Muscle layer of duodenum (tissue), 2 donors: ENCODE measurements at regions not wholly inside any gene's neighbourhood (a gene's known extent, or its start where the extent isn't known, plus 50 kb on each side); places are given as distances from the start of the nearest gene placed in this dataset.
"Not testable (repeated sequence)": the region's sequence is repeated elsewhere in the genome, so short reads cannot be mapped to it uniquely, and the experiment has no call there.

Experiments used
- H3K27ac ChIP-seq: one replicate; pipeline ENCODE4 v1.7.0; 2013; ENCODE audit warnings: mild to moderate bottlenecking, low read length
- H3K27me3 ChIP-seq: one replicate; pipeline ENCODE4 v1.7.0; 2013; ENCODE audit warnings: low read depth, mild to moderate bottlenecking, control low read depth, low read length
- H3K36me3 ChIP-seq, 2 donors: one replicate each; pipeline ENCODE4 v1.7.0; 2013; ENCODE audit warnings: low read length in 2 of 2, control low read depth in 1 of 2, mild to moderate bottlenecking in 1 of 2; ENCODE audit not compliant: insufficient read depth in 2 of 2, control insufficient read depth in 1 of 2
- H3K4me1 ChIP-seq, 2 donors: one replicate each; pipeline ENCODE4 v1.7.0; 2013; ENCODE audit warnings: low read length in 2 of 2, mild to moderate bottlenecking in 2 of 2, control low read depth in 1 of 2, moderate library complexity in 1 of 2; ENCODE audit not compliant: insufficient read depth in 2 of 2, control insufficient read depth in 1 of 2
- H3K4me3 ChIP-seq, 2 donors: one replicate each; pipeline ENCODE4 v1.7.0; 2013; ENCODE audit warnings: low read length in 2 of 2, low read depth in 1 of 2, mild to moderate bottlenecking in 1 of 2
- H3K9me3 ChIP-seq, 2 donors: one replicate each; pipeline ENCODE4 v1.7.0; 2013; ENCODE audit warnings: low read length in 2 of 2, control low read depth in 1 of 2, mild to moderate bottlenecking in 1 of 2; ENCODE audit not compliant: control insufficient read depth in 1 of 2
- donor health status: healthy.

- H3K9me3 ChIP-seq = peaks cover 0 to 5% of the 10 kb centered on the region in 2 donors
- no peak overlapping the region for H3K27ac ChIP-seq
- no peaks in the 10 kb centered on the region for H3K4me1 ChIP-seq
- H3K27me3 ChIP-seq = no peaks in the 10 kb centered on the region
- no peak overlapping the region for H3K4me3 ChIP-seq
- no peaks in the 10 kb centered on the region for H3K36me3 ChIP-seq
These were observed 300.7 kb upstream of the ADARB2 start for GRCh38 chr10:2038036-2038435.

GRCh38 chr10:2037246-2037645 lies 299.9 kb upstream of the ADARB2 start:
- no peaks in the 10 kb centered on the region for H3K4me1 ChIP-seq
- peaks cover 0 to 5% of the 10 kb centered on the region in 2 donors for H3K9me3 ChIP-seq
- H3K27me3 ChIP-seq = no peaks in the 10 kb centered on the region
- H3K4me3 ChIP-seq = no peak overlapping the region
- no peaks in the 10 kb centered on the region for H3K36me3 ChIP-seq
- no peak overlapping the region for H3K27ac ChIP-seq

- H3K36me3 ChIP-seq = no peaks in the 10 kb centered on the region
- no peak overlapping the region for H3K27ac ChIP-seq
- no peaks in the 10 kb centered on the region for H3K27me3 ChIP-seq
- no peak overlapping the region for H3K4me3 ChIP-seq
- H3K9me3 ChIP-seq = peaks cover 0 to 5% of the 10 kb centered on the region in 2 donors
- H3K4me1 ChIP-seq = no peaks in the 10 kb centered on the region
These were observed 298.9 kb upstream of the ADARB2 start for GRCh38 chr10:2036209-2036608.

- Histone ChIP-seq H3K4me3 (no peak overlapping the region), H3K36me3 (no peaks in the 10 kb centered on the region), H3K27me3 (no peaks in the 10 kb centered on the region), H3K4me1 (no peaks in the 10 kb centered on the region), H3K9me3 (no peaks in the 10 kb centered on the region), H3K27ac (no peak overlapping the region)
These were observed 292.7 kb upstream of the ADARB2 start for GRCh38 chr10:2030046-2030445.

GRCh38 chr10:2026936-2027335 lies 289.6 kb upstream of the ADARB2 start:
- Histone ChIP-seq H3K27ac (no peak overlapping the region), H3K4me1 (no peaks in the 10 kb centered on the region), H3K4me3 (no peak overlapping the region), H3K27me3 (no peaks in the 10 kb centered on the region), H3K9me3 (no peaks in the 10 kb centered on the region), H3K36me3 (no peaks in the 10 kb centered on the region)

- not testable (repeated sequence) for H3K9me3 ChIP-seq, H3K4me1 ChIP-seq, H3K27me3 ChIP-seq, H3K4me3 ChIP-seq, H3K36me3 ChIP-seq, H3K27ac ChIP-seq
These were observed 287.4 kb upstream of the ADARB2 start for GRCh38 chr10:2024750-2025149.

GRCh38 chr10:2023687-2024086 lies 286.4 kb upstream of the ADARB2 start:
- H3K27me3 ChIP-seq = no peaks in the 10 kb centered on the region
- no peaks in the 10 kb centered on the region for H3K9me3 ChIP-seq

GRCh38 chr10:2022401-2022800 lies 285.1 kb upstream of the ADARB2 start:
- H3K4me1 ChIP-seq = no peaks in the 10 kb centered on the region
- H3K4me3 ChIP-seq = no peak overlapping the region
- H3K9me3 ChIP-seq = no peaks in the 10 kb centered on the region
- no peaks in the 10 kb centered on the region for H3K36me3 ChIP-seq
- no peak overlapping the region for H3K27ac ChIP-seq
- H3K27me3 ChIP-seq = no peaks in the 10 kb centered on the region

More at GRCh38 chr10:2023687-2024086, 286.4 kb upstream of the ADARB2 start:
- H3K27ac ChIP-seq = no peak overlapping the region
- H3K4me3 ChIP-seq = no peak overlapping the region
- no peaks in the 10 kb centered on the region for H3K4me1 ChIP-seq
- no peaks in the 10 kb centered on the region for H3K36me3 ChIP-seq

- no peaks in the 10 kb centered on the region for H3K9me3 ChIP-seq
- no peaks in the 10 kb centered on the region for H3K27me3 ChIP-seq
- H3K27ac ChIP-seq = no peak overlapping the region
- H3K4me3 ChIP-seq = no peak overlapping the region
- no peaks in the 10 kb centered on the region for H3K4me1 ChIP-seq
- H3K36me3 ChIP-seq = no peaks in the 10 kb centered on the region
These were observed 283.5 kb upstream of the ADARB2 start for GRCh38 chr10:2020836-2021235.

- H3K27me3 ChIP-seq = no peaks in the 10 kb centered on the region
- H3K36me3 ChIP-seq = no peaks in the 10 kb centered on the region
- no peak overlapping the region for H3K27ac ChIP-seq
- H3K9me3 ChIP-seq = no peaks in the 10 kb centered on the region
- no peak overlapping the region for H3K4me3 ChIP-seq
- no peaks in the 10 kb centered on the region for H3K4me1 ChIP-seq
These were observed 282.5 kb upstream of the ADARB2 start for GRCh38 chr10:2019803-2020202.

GRCh38 chr10:2019281-2019680 lies 282.0 kb upstream of the ADARB2 start:
- Histone ChIP-seq H3K27me3 (no peaks in the 10 kb centered on the region), H3K4me1 (no peaks in the 10 kb centered on the region), H3K4me3 (no peak overlapping the region), H3K9me3 (no peaks in the 10 kb centered on the region), H3K27ac (no peak overlapping the region), H3K36me3 (no peaks in the 10 kb centered on the region)

- Histone ChIP-seq H3K27me3 (no peaks in the 10 kb centered on the region), H3K9me3 (no peaks in the 10 kb centered on the region), H3K4me1 (no peaks in the 10 kb centered on the region), H3K27ac (no peak overlapping the region), H3K4me3 (no peak overlapping the region), H3K36me3 (no peaks in the 10 kb centered on the region)
These were observed 277.2 kb upstream of the ADARB2 start for GRCh38 chr10:2014541-2014940.
